Hepatocyte (in vitro differentiated cells): ENCODE measurements at regions not wholly inside any gene's neighbourhood (a gene's known extent, or its start where the extent isn't known, plus 50 kb on each side); places are given as distances from the start of the nearest gene placed in this dataset.
"Not testable (repeated sequence)": the region's sequence is repeated elsewhere in the genome, so short reads cannot be mapped to it uniquely, and the experiment has no call there.

Source experiments
- DNase-seq: peaks from one replicate; pipeline ENCODE4 v3.0.0-alpha.2; 2016; ENCODE audit warnings: low spot score
- H2AFZ ChIP-seq: fragments of 200-600 bp; sonication (generic); 2 replicates; pipeline ENCODE4 v1.6.0; 2016; ENCODE audit warnings: antibody characterized with exemption, mild to moderate bottlenecking
- H3K27ac ChIP-seq: fragments of 200-600 bp; sonication (generic); 2 replicates; pipeline ENCODE4 v1.5.1; 2016; ENCODE audit warnings: mild to moderate bottlenecking
- H3K27me3 ChIP-seq: fragments of 200-600 bp; sonication (generic); 2 replicates; pipeline ENCODE4 v1.6.1; 2016
- H3K36me3 ChIP-seq: fragments of 200-600 bp; sonication (generic); replicated peaks from 2 replicates; pipeline ENCODE4 v1.5.1; 2016; ENCODE audit warnings: low read depth; ENCODE audit not compliant: insufficient read depth
- H3K4me1 ChIP-seq: fragments of 200-600 bp; sonication (generic); 2 replicates; pipeline ENCODE4 v1.5.1; 2016; ENCODE audit warnings: mild to moderate bottlenecking, moderate library complexity; ENCODE audit not compliant: insufficient read depth
- H3K4me2 ChIP-seq: fragments of 200-600 bp; sonication (generic); 2 replicates; pipeline ENCODE4 v1.6.0; 2016
- H3K4me3 ChIP-seq: fragments of 200-600 bp; sonication (generic); 2 replicates; pipeline ENCODE4 v1.5.1; 2016; ENCODE audit warnings: mild to moderate bottlenecking
- H3K79me2 ChIP-seq: fragments of 200-600 bp; sonication (generic); 2 replicates; pipeline ENCODE4 v1.6.0; 2017; ENCODE audit warnings: mild to moderate bottlenecking
- H3K9me2 ChIP-seq: fragments of 200-600 bp; sonication (generic); replicated peaks from 2 replicates; pipeline ENCODE4 v1.6.0; 2017; ENCODE audit warnings: mild to moderate bottlenecking; ENCODE audit not compliant: insufficient read depth
- H3K9me3 ChIP-seq: fragments of 200-600 bp; sonication (generic); 2 replicates; pipeline ENCODE4 v1.5.1; 2016; ENCODE audit warnings: low read depth, mild to moderate bottlenecking
- H4K20me1 ChIP-seq: fragments of 200-600 bp; sonication (generic); 2 replicates; pipeline ENCODE4 v1.6.0; 2016; ENCODE audit warnings: mild to moderate bottlenecking; ENCODE audit not compliant: insufficient read depth, poor library complexity, severe bottlenecking
- CTCF ChIP-seq: fragments of 200-600 bp; sonication (generic); IDR thresholded peaks from 2 replicates; pipeline ENCODE4 v1.5.1; 2016; ENCODE audit warnings: antibody characterized with exemption, mild to moderate bottlenecking; ENCODE audit not compliant: poor library complexity
- EZH2 ChIP-seq: fragments of 200-600 bp; sonication (generic); IDR thresholded peaks from 2 replicates; pipeline ENCODE4 v1.6.1; 2016; ENCODE audit warnings: antibody characterized with exemption, mild to moderate bottlenecking, borderline replicate concordance
- EZH2phosphoT487 ChIP-seq: fragments of 200-600 bp; sonication (generic); IDR thresholded peaks from one replicate; pipeline ENCODE4 v1.6.1; 2018; ENCODE audit warnings: antibody characterized with exemption, mild to moderate bottlenecking, low read depth, moderate library complexity; ENCODE audit not compliant: unreplicated experiment, severe bottlenecking
- WGBS: methylation state at CpG from one replicate; pipeline ENCODE4 v1.1.6; 2016; ENCODE audit warnings: low lambda C conversion rate; ENCODE audit errors: missing lambda C conversion rate; 5-methylcytosine and 5-hydroxymethylcytosine counted together

- TF ChIP-seq CTCF (no peak), EZH2phosphoT487 (no peak)
- Histone ChIP-seq H3K4me3 (no peak overlapping the region), H3K9me3 (no peaks in the 10 kb centered on the region), H3K9me2 (no peaks in the 10 kb centered on the region), H3K36me3 (no peaks in the 10 kb centered on the region), H4K20me1 (no peaks in the 10 kb centered on the region), H3K27me3 (no peaks in the 10 kb centered on the region), H3K79me2 (no peaks in the 10 kb centered on the region), H3K27ac (no peak overlapping the region), H3K4me1 (no peaks in the 10 kb centered on the region), H2AFZ (no peak overlapping the region), H3K4me2 (no peak overlapping the region)
- DNase-seq, result no peak
- WGBS, result 79% methylated on average over 2 of the region's 2 CpGs
These were observed 71.4 kb upstream of the SLC7A14 start for GRCh38 chr3:170657312-170657711.

GRCh38 chr3:170656284-170656683 lies 70.4 kb upstream of the SLC7A14 start:
- WGBS, result 75% methylated on average over 2 of the region's 2 CpGs
- Histone ChIP-seq H3K27ac (no peak overlapping the region), H3K9me2 (no peaks in the 10 kb centered on the region), H3K4me1 (no peaks in the 10 kb centered on the region), H3K79me2 (no peaks in the 10 kb centered on the region), H3K4me2 (no peak overlapping the region), H3K36me3 (no peaks in the 10 kb centered on the region), H3K27me3 (no peaks in the 10 kb centered on the region), H2AFZ (no peak overlapping the region), H3K9me3 (no peaks in the 10 kb centered on the region), H4K20me1 (no peaks in the 10 kb centered on the region), H3K4me3 (no peak overlapping the region)
- TF ChIP-seq EZH2 (no peak), EZH2phosphoT487 (no peak), CTCF (no peak)
- no peak for DNase-seq

GRCh38 chr3:170653801-170654200 lies 67.9 kb upstream of the SLC7A14 start:
- TF ChIP-seq EZH2phosphoT487 (no peak), CTCF (no peak), EZH2 (no peak)

GRCh38 chr3:170651260-170651845 lies 65.5 kb upstream of the SLC7A14 start:
- Histone ChIP-seq H3K36me3 (no peaks in the 10 kb centered on the region), H3K79me2 (no peaks in the 10 kb centered on the region), H4K20me1 (no peaks in the 10 kb centered on the region), H3K4me1 (no peaks in the 10 kb centered on the region), H3K9me3 (no peaks in the 10 kb centered on the region), H3K4me3 (no peak overlapping the region), H3K4me2 (no peak overlapping the region), H3K27ac (no peak overlapping the region), H3K27me3 (no peaks in the 10 kb centered on the region), H2AFZ (no peak overlapping the region), H3K9me2 (no peaks in the 10 kb centered on the region)
- WGBS, result 91% methylated on average over 7 of the region's 7 CpGs
- TF ChIP-seq EZH2phosphoT487 (no peak), CTCF (no peak), EZH2 (no peak)
- DNase-seq, result no peak

More at GRCh38 chr3:170653801-170654200, 67.9 kb upstream of the SLC7A14 start:
- no peak overlapping the region for H2AFZ ChIP-seq
- DNase-seq, result no peak
- no peaks in the 10 kb centered on the region for H3K9me2 ChIP-seq
- no peaks in the 10 kb centered on the region for H3K4me1 ChIP-seq
- no peaks in the 10 kb centered on the region for H3K27me3 ChIP-seq
- 95% methylated on average over 21 of the region's 21 CpGs for WGBS
- no peak overlapping the region for H3K27ac ChIP-seq
- H4K20me1 ChIP-seq, result no peaks in the 10 kb centered on the region
- H3K36me3 ChIP-seq, result no peaks in the 10 kb centered on the region
- no peaks in the 10 kb centered on the region for H3K9me3 ChIP-seq
- H3K4me2 ChIP-seq, result no peak overlapping the region
- H3K79me2 ChIP-seq, result no peaks in the 10 kb centered on the region
- H3K4me3 ChIP-seq, result no peak overlapping the region

GRCh38 chr3:170650557-170650956 lies 64.7 kb upstream of the SLC7A14 start:
- 76% methylated on average over 5 of the region's 5 CpGs for WGBS
- H3K4me1 ChIP-seq, H3K9me2 ChIP-seq, H3K36me3 ChIP-seq, H3K4me2 ChIP-seq, DNase-seq, H2AFZ ChIP-seq, H4K20me1 ChIP-seq, H3K79me2 ChIP-seq, H3K9me3 ChIP-seq, H3K4me3 ChIP-seq, H3K27me3 ChIP-seq, H3K27ac ChIP-seq: not testable (repeated sequence)
